ENCODE measurements at regions not wholly inside any gene's neighbourhood (a gene's known extent, or its start where the extent isn't known, plus 50 kb on each side); places are given as distances from the start of the nearest gene placed in this dataset.

- TF ChIP-seq CTCF (IDR thresholded peaks at IDR 0.05; ENCODE audit: insufficient read depth, low read depth, low read length) (no peak), EZH2 (IDR thresholded peaks at IDR 0.05; ENCODE audit: insufficient read depth, low read length) (no peak)
These were observed 97.6 kb upstream of the MAGI3 start for GRCh38 chr1:113292603-113293255.
